H1 (cell line): ENCODE measurements at regions not wholly inside any gene's neighbourhood (a gene's known extent, or its start where the extent isn't known, plus 50 kb on each side); places are given as distances from the start of the nearest gene placed in this dataset.

ENCODE experiments used
- EZH2 ChIP-seq: fragments of 200-600 bp; sonication (generic); IDR thresholded peaks from 2 replicates; pipeline ENCODE4 v1.7.1; 2012; ENCODE audit warnings: low read depth, mild to moderate bottlenecking, moderate library complexity, low read length, inconsistent platforms; ENCODE audit not compliant: severe bottlenecking
- RAD21 ChIP-seq, 2 experiments: IDR thresholded peaks in 1 of 2; conservative IDR thresholded peaks in 1 of 2; 2 replicates each; pipeline ENCODE4 v1.6.1; 2011; ENCODE audit warnings: low read depth in 2 of 2, low read length in 2 of 2, improper control_type of control experiment in 1 of 2, inconsistent platforms in 1 of 2, mild to moderate bottlenecking in 1 of 2, moderate library complexity in 1 of 2
- SIN3A ChIP-seq, 2 experiments: IDR thresholded peaks in 1 of 2; conservative IDR thresholded peaks in 1 of 2; 2 replicates each; pipeline ENCODE4 v1.6.1; 2011 to 2012; ENCODE audit warnings: low read length in 2 of 2, improper control_type of control experiment in 1 of 2, low read depth in 1 of 2, mild to moderate bottlenecking in 1 of 2
- SIX5 ChIP-seq: IDR thresholded peaks from 2 replicates; pipeline ENCODE4 v1.6.1; 2011; ENCODE audit warnings: mild to moderate bottlenecking, low read depth, low read length
- TF ChIP-seq, protein P1 (sequence below), 3 experiments: IDR thresholded peaks; 1 replicate in 2 of 3; 2 replicates in 1 of 3; pipeline versions ENCODE4 v1.5.1 to v1.6.1; 2011; ENCODE audit warnings: low read length in 3 of 3, mild to moderate bottlenecking in 3 of 3, inconsistent platforms in 2 of 3, low read depth in 1 of 3, moderate library complexity in 1 of 3; ENCODE audit not compliant: insufficient read depth in 1 of 3; ENCODE audit errors: control extremely low read depth in 1 of 3

DNA sequence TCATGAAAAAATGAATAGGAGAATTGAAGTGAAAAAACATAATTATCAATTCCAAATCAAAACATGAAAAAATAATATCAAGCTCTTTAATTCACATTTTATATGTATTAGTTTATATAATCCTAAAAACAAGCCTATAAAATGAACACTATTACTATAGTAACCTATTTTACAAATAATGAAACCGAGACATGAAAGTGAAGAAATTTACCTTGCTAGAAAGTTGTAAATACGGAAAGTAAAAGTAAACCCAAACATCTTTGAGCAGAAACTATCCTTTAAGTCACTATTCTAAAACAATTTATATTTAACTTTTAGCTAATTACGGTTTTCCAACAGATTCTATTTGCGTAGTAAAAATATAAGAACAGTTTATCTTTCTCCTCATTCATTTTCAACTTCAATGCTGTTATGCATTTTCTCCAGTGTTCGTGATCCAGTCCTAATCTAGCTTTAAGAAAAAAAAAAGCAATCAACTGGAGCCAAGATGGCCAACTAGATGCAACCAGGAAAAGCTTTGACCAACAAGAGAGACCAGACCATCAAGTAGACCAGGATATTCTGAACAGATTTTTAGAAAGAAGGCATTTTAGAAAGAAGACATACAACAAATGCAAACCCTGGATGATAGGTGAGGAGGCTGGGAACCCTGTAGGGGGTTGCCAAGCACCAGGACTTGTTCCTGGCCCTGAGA lies 67.0 kb downstream of the DDX53 start:
- no peak for TF ChIP-seq RAD21 (IDR thresholded peaks at IDR 0.05 in 1 of 2, conservative IDR thresholded peaks at IDR 0.05 in 1 of 2; ENCODE audit: low read depth in 2 of 2, low read length in 2 of 2)
- no peak for TF ChIP-seq SIN3A (conservative IDR thresholded peaks at IDR 0.05 in 1 of 2, IDR thresholded peaks at IDR 0.05 in 1 of 2; ENCODE audit: low read depth in 1 of 2, low read length in 2 of 2)
- TF ChIP-seq SIX5: no peak
- no peak for TF ChIP-seq EZH2
- TF ChIP-seq, protein P1, sequence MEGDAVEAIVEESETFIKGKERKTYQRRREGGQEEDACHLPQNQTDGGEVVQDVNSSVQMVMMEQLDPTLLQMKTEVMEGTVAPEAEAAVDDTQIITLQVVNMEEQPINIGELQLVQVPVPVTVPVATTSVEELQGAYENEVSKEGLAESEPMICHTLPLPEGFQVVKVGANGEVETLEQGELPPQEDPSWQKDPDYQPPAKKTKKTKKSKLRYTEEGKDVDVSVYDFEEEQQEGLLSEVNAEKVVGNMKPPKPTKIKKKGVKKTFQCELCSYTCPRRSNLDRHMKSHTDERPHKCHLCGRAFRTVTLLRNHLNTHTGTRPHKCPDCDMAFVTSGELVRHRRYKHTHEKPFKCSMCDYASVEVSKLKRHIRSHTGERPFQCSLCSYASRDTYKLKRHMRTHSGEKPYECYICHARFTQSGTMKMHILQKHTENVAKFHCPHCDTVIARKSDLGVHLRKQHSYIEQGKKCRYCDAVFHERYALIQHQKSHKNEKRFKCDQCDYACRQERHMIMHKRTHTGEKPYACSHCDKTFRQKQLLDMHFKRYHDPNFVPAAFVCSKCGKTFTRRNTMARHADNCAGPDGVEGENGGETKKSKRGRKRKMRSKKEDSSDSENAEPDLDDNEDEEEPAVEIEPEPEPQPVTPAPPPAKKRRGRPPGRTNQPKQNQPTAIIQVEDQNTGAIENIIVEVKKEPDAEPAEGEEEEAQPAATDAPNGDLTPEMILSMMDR (IDR thresholded peaks at IDR 0.05; ENCODE audit: control extremely low read depth in 1 of 3, insufficient read depth in 1 of 3, low read depth in 1 of 3, low read length in 3 of 3): no peak
